HG03060 (cell line): ENCODE measurements at regions not wholly inside any gene's neighbourhood (a gene's known extent, or its start where the extent isn't known, plus 50 kb on each side); places are given as distances from the start of the nearest gene placed in this dataset.

Experiments used
- ATAC-seq: cut with Tn5 transposase; IDR thresholded peaks from one replicate; pipeline ENCODE4 v1.9.1; 2021; ENCODE audit warnings: low read depth, moderate number of reproducible peaks; ENCODE audit not compliant: unreplicated experiment

- ATAC-seq: no peak
These were observed 207.0 kb upstream of the CCDC68 start for GRCh38 chr18:55166260-55166598.

- no peak for ATAC-seq
These were observed 204.3 kb upstream of the CCDC68 start for GRCh38 chr18:55163550-55163949.

- ATAC-seq: no peak
These were observed 202.7 kb upstream of the CCDC68 start for GRCh38 chr18:55161916-55162315.

GRCh38 chr18:55159027-55159426 is 199.8 kb upstream of the CCDC68 start:
- ATAC-seq: no peak

- no peak for ATAC-seq
These were observed 199.3 kb upstream of the CCDC68 start for GRCh38 chr18:55158570-55158969.

GRCh38 chr18:55153346-55153745 is 194.1 kb upstream of the CCDC68 start:
- ATAC-seq: no peak

GRCh38 chr18:55152801-55153200 is 193.5 kb upstream of the CCDC68 start:
- ATAC-seq: no peak

GRCh38 chr18:55149994-55150393 is 190.7 kb upstream of the CCDC68 start:
- ATAC-seq: no peak

GRCh38 chr18:55147791-55148190 is 188.5 kb upstream of the CCDC68 start:
- ATAC-seq: no peak

GRCh38 chr18:55144193-55144930 is 185.1 kb upstream of the CCDC68 start:
- no peak for ATAC-seq

- no peak for ATAC-seq
These were observed 183.1 kb upstream of the CCDC68 start for GRCh38 chr18:55142410-55142809.

GRCh38 chr18:55141318-55141717 is 182.1 kb upstream of the CCDC68 start:
- no peak for ATAC-seq

GRCh38 chr18:55139836-55140235 is 180.6 kb upstream of the CCDC68 start:
- ATAC-seq: no peak

- no peak for ATAC-seq
These were observed 180.0 kb upstream of the CCDC68 start for GRCh38 chr18:55139307-55139706.

- no peak for ATAC-seq
These were observed 179.1 kb upstream of the CCDC68 start for GRCh38 chr18:55138401-55138800.

- no peak for ATAC-seq
These were observed 178.3 kb upstream of the CCDC68 start for GRCh38 chr18:55137602-55138001.

- ATAC-seq: no peak
These were observed 177.6 kb upstream of the CCDC68 start for GRCh38 chr18:55136864-55137263.

GRCh38 chr18:55136258-55136657 is 177.0 kb upstream of the CCDC68 start:
- no peak for ATAC-seq

GRCh38 chr18:55133378-55133777 is 174.1 kb upstream of the CCDC68 start:
- ATAC-seq: no peak

- ATAC-seq: no peak
These were observed 169.2 kb upstream of the CCDC68 start for GRCh38 chr18:55128437-55128836.

GRCh38 chr18:55124078-55124763 is 165.0 kb upstream of the CCDC68 start:
- ATAC-seq: no peak

GRCh38 chr18:55123361-55123760 is 164.1 kb upstream of the CCDC68 start:
- no peak for ATAC-seq
